ENCODE measurements at regions not wholly inside any gene's neighbourhood (a gene's known extent, or its start where the extent isn't known, plus 50 kb on each side); places are given as distances from the start of the nearest gene placed in this dataset.
A peak's percentile ranks its signal among the peaks of the same experiment; 100 is the strongest.

DNA sequence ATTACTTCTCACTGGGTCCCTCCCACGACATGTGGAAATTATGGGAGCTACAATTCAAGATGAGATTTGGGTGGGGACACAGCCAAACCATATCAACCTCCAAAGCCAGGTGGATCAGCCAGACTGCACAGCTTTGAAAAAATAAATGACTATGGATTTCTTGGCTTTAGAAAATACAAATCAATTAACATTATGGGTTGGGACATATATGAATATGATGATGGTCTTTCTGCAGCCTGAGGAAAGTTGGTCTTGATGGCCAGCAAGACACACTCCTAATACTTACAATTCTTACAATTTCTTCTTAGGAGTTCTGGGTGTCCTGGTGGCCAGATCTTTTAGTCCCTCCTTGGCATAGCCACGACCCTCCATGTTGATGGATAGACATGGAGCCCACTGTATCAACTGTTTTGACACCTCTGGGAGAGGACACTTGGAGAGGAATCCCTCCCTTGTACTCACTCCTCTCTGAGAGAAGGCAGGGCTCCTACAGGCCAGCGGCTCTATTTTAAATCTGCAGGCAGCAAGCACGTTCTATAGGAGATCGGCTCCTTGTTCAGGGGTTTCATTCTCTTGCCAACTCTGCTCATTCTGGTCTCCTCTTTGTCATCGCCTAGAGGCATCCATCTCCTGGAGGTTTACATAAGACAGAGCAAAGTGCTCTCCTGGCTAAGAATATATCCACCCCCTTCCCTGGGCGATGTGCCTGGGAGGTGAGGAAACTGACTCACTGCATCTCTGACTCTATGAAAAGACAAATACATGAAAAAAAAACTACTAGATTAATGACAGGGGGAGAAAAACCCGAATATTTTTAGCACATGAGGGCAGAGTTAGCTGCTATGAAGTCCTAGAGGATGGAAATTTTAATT lies 145.9 kb downstream of the CARTPT start:
- no peaks in the 10 kb centered on the region for H3K27me3 ChIP-seq
- no peak overlapping the region for H3K27ac ChIP-seq
- no peaks in the 10 kb centered on the region for H3K9me3 ChIP-seq
- intact Hi-C loops (cut with DNase I; ENCODE audit: low total_unique reads) = no loop called here
- no peak overlapping the region for H3K4me3 ChIP-seq
- TF ChIP-seq CTCF (IDR thresholded peaks at IDR 0.05) (no peak), POLR2A (IDR thresholded peaks at IDR 0.05) (no peak)
- H3K36me3 ChIP-seq = no peaks in the 10 kb centered on the region
- peak in 1 of 2 donors; percentile 18 for DNase-seq
- H3K4me1 ChIP-seq = no peaks in the 10 kb centered on the region

DNA sequence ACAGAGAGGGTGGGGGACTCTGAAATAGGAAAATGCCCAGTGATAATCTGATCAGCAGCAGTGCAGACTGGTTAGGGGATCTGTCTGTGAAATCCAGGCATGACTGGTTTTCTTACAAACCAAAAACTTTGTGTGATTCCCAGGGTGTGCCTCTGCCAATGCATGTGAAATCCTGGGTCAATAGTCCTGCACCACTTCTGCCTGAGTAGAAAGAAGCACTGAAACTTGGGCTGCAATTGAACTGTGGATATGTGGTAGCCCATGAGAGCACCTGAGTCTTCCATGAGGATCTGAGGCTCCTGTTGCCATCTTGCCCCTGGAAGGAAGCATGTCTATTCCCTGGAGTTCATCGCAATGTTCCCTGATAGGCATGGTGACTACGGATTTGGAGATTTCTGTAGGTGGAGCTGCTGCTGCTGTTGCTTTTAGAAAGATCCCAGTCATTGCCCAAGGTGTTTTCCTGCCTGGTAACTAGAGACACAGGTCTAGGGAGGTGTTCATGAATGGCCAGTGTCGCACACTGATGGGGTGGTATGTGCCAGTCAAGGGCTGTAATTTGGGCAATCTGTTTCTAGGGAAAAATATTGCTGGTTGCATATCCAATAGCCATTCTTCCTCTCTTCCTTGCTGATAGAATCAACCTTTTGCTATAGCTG lies 146.7 kb downstream of the CARTPT start:
- no peak for DNase-seq
- Histone ChIP-seq H3K27ac (no peak overlapping the region), H3K4me1 (no peaks in the 10 kb centered on the region), H3K27me3 (no peaks in the 10 kb centered on the region), H3K9me3 (no peaks in the 10 kb centered on the region), H3K4me3 (no peak overlapping the region), H3K36me3 (no peaks in the 10 kb centered on the region)
- TF ChIP-seq POLR2A (IDR thresholded peaks at IDR 0.05) (no peak), CTCF (IDR thresholded peaks at IDR 0.05) (no peak)
- intact Hi-C loops (cut with DNase I; ENCODE audit: low total_unique reads) = no loop called here

DNA sequence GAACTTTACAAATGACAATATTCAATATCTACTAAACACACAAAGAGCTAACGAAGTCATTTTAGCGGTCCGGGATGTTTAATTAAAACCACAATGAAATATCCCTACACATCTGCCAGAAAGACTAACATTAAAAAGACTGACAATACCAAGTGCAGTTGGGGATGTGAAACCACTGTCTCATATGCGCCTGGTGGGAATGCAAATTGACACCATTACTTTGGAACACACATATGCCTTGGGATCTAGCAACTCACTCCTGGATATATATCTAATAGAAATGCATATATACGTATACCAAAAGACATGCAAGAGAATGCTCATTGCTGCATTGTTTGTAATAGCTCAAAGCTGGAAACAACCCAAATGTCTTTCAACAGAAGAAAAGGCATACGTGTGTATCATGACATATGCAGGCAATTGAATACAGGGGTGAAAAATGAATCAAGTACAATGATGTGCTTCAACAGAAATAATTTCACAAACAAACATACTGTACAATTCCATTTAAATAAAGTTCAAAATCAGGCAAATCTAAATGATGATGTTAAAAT lies 153.3 kb downstream of the CARTPT start:
- TF ChIP-seq CTCF (IDR thresholded peaks at IDR 0.05) (no peak), POLR2A (IDR thresholded peaks at IDR 0.05) (no peak)
- Histone ChIP-seq H3K27ac (no peak overlapping the region), H3K4me1 (no peaks in the 10 kb centered on the region), H3K36me3 (no peaks in the 10 kb centered on the region), H3K27me3 (no peaks in the 10 kb centered on the region), H3K4me3 (no peak overlapping the region), H3K9me3 (no peaks in the 10 kb centered on the region)
- no peak for DNase-seq
- intact Hi-C loops (cut with DNase I; ENCODE audit: low total_unique reads) = no loop called here

GRCh38 chr5:71873191-71873591 lies 154.1 kb downstream of the CARTPT start:
- intact Hi-C loops (cut with DNase I; ENCODE audit: low total_unique reads) = no loop called here
- TF ChIP-seq POLR2A (IDR thresholded peaks at IDR 0.05) = no peak
- TF ChIP-seq CTCF (IDR thresholded peaks at IDR 0.05) = no peak

DNA sequence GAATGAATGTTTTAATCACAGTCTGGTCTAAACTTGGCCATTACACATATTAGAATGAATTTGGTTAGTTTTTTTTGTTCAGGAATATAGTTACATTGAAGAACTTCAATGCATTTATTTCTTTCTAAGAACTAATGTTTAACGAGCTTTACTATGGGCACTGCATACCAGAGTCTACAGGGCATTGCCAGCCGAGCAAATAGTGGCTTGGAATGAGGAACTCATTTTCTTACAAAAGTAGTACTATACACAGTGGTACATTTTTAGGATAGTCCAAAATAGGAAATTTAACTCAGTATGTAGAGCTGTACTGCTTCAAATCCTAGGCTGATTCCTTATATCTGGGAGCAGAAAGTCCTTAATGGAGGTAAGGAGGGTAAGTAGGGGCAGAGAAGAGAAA lies 155.4 kb downstream of the CARTPT start:
- H3K27me3 ChIP-seq = no peaks in the 10 kb centered on the region
- no peak overlapping the region for H3K27ac ChIP-seq
- H3K4me3 ChIP-seq = no peak overlapping the region
- H3K4me1 ChIP-seq = no peaks in the 10 kb centered on the region
- no peaks in the 10 kb centered on the region for H3K9me3 ChIP-seq
- no peak for TF ChIP-seq CTCF (IDR thresholded peaks at IDR 0.05)
- TF ChIP-seq POLR2A (IDR thresholded peaks at IDR 0.05) = no peak
- intact Hi-C loops (cut with DNase I; ENCODE audit: low total_unique reads) = no loop called here
- H3K36me3 ChIP-seq = no peaks in the 10 kb centered on the region
- DNase-seq = no peak

More at GRCh38 chr5:71873191-71873591, 154.1 kb downstream of the CARTPT start:
- Histone ChIP-seq H3K27ac (no peak overlapping the region), H3K4me1 (no peaks in the 10 kb centered on the region), H3K4me3 (no peak overlapping the region), H3K36me3 (no peaks in the 10 kb centered on the region), H3K27me3 (no peaks in the 10 kb centered on the region), H3K9me3 (no peaks in the 10 kb centered on the region)
- DNase-seq = no peak
